GM18508 (cell line): ENCODE measurements at regions not wholly inside any gene's neighbourhood (a gene's known extent, or its start where the extent isn't known, plus 50 kb on each side); places are given as distances from the start of the nearest gene placed in this dataset.
"Not testable (repeated sequence)": the region's sequence is repeated elsewhere in the genome, so short reads cannot be mapped to it uniquely, and the experiment has no call there.

Experiments
- ATAC-seq: cut with Tn5 transposase; IDR thresholded peaks from one replicate; pipeline ENCODE4 v1.9.1; 2021; ENCODE audit warnings: moderate number of reproducible peaks; ENCODE audit not compliant: insufficient read depth, unreplicated experiment

GRCh38 chr4:97238956-97239666, 904.2 kb downstream of the STPG2 start:
- ATAC-seq, result no peak

- no peak for ATAC-seq
Measured at GRCh38 chr4:97239667-97239997, 903.6 kb downstream of the STPG2 start.

GRCh38 chr4:97252615-97253154, 890.6 kb downstream of the STPG2 start:
- no peak for ATAC-seq

- ATAC-seq, result no peak
Measured at GRCh38 chr4:97262769-97263168, 880.5 kb downstream of the STPG2 start.

GRCh38 chr4:97270051-97270450, 873.2 kb downstream of the STPG2 start:
- ATAC-seq, result no peak

- ATAC-seq, result no peak
Measured at GRCh38 chr4:97279391-97279790, 863.9 kb downstream of the STPG2 start.

- no peak for ATAC-seq
Measured at GRCh38 chr4:97300561-97300960, 842.7 kb downstream of the STPG2 start.

GRCh38 chr4:97305351-97305750, 837.9 kb downstream of the STPG2 start:
- no peak for ATAC-seq

GRCh38 chr4:97309121-97309520, 834.2 kb downstream of the STPG2 start:
- no peak for ATAC-seq

GRCh38 chr4:97317201-97317600, 826.1 kb downstream of the STPG2 start:
- ATAC-seq, result no peak

- ATAC-seq, result no peak
Measured at GRCh38 chr4:97317671-97318070, 825.6 kb downstream of the STPG2 start.

GRCh38 chr4:97325751-97326150, 817.5 kb downstream of the STPG2 start:
- ATAC-seq, result not testable (repeated sequence)

GRCh38 chr4:97330917-97331316, 812.4 kb downstream of the STPG2 start:
- no peak for ATAC-seq

GRCh38 chr4:97334348-97334747, 808.9 kb downstream of the STPG2 start:
- ATAC-seq, result no peak

GRCh38 chr4:97349468-97350186, 793.6 kb downstream of the STPG2 start:
- no peak for ATAC-seq

GRCh38 chr4:97353876-97354275, 789.4 kb downstream of the STPG2 start:
- no peak for ATAC-seq

GRCh38 chr4:97359826-97360225, 783.5 kb downstream of the STPG2 start:
- ATAC-seq, result no peak

GRCh38 chr4:97360733-97361132, 782.5 kb downstream of the STPG2 start:
- ATAC-seq, result no peak

GRCh38 chr4:97367878-97368277, 775.4 kb downstream of the STPG2 start:
- ATAC-seq, result no peak

- no peak for ATAC-seq
Measured at GRCh38 chr4:97370568-97370967, 772.7 kb downstream of the STPG2 start.

GRCh38 chr4:97374526-97374925, 768.8 kb downstream of the STPG2 start:
- no peak for ATAC-seq

GRCh38 chr4:97386969-97387368, 756.3 kb downstream of the STPG2 start:
- no peak for ATAC-seq
